ENCODE measurements at regions not wholly inside any gene's neighbourhood (a gene's known extent, or its start where the extent isn't known, plus 50 kb on each side); places are given as distances from the start of the nearest gene placed in this dataset.

- Histone ChIP-seq H3K4ac (replicated peaks; ENCODE audit: insufficient read length, low read depth, low read length) (no peak overlapping the region), H2BK120ac (replicated peaks; ENCODE audit: low read depth, low read length) (no peak overlapping the region), H3K4me3 (ENCODE audit: extremely low read depth in 1 of 4, insufficient read depth in 2 of 4, low read depth in 3 of 4, low read length in 4 of 4) (no peak overlapping the region), H3K9ac (replicated peaks in 1 of 4; ENCODE audit: extremely low read depth in 1 of 4, low read depth in 3 of 4, low read length in 3 of 4) (no peak overlapping the region), H3K79me1 (ENCODE audit: low read depth, low read length) (no peaks in the 10 kb centered on the region), H3K23me2 (ENCODE audit: low read depth, low read length) (no peaks in the 10 kb centered on the region), H3K56ac (replicated peaks; ENCODE audit: insufficient read length, low read depth, low read length) (no peak overlapping the region), H3K4me1 (replicated peaks in 1 of 4; ENCODE audit: control insufficient read depth in 3 of 4, insufficient read depth in 4 of 4, low read length in 3 of 4) (no peaks in the 10 kb centered on the region), H4K20me1 (replicated peaks in 1 of 2; ENCODE audit: control insufficient read depth in 1 of 2, insufficient read depth in 2 of 2, low read length in 2 of 2) (peaks cover 0 to 2% of the 10 kb centered on the region in 2 experiments), H3K14ac (ENCODE audit: insufficient read length) (no peak overlapping the region), H2BK20ac (ENCODE audit: low read length) (no peak overlapping the region), H3K23ac (ENCODE audit: insufficient read length) (no peak overlapping the region), H3K27me3 (replicated peaks in 1 of 4; ENCODE audit: control insufficient read depth in 3 of 4, extremely low read depth in 1 of 4, insufficient read depth in 3 of 4, low read length in 3 of 4) (no peaks in the 10 kb centered on the region), H3K18ac (ENCODE audit: extremely low read depth, low read length) (no peak overlapping the region), H2AFZ (ENCODE audit: low read length) (no peak overlapping the region), H2BK15ac (ENCODE audit: low read length) (no peak overlapping the region), H3K4me2 (ENCODE audit: insufficient read depth in 1 of 2, low read depth in 2 of 2, low read length in 2 of 2) (no peak overlapping the region), H4K91ac (replicated peaks; ENCODE audit: insufficient read length, low read length) (no peak overlapping the region), H2AK5ac (ENCODE audit: low read depth, low read length) (no peak overlapping the region), H3K79me2 (ENCODE audit: control insufficient read depth in 1 of 2, insufficient read depth in 2 of 2, low read length in 2 of 2) (no peaks in the 10 kb centered on the region), H4K5ac (ENCODE audit: insufficient read length, low read depth, low read length) (no peak overlapping the region), H2BK12ac (ENCODE audit: low read depth, low read length) (no peak overlapping the region), H3K9me3 (ENCODE audit: insufficient read depth in 2 of 2, low read depth in 1 of 2, low read length in 1 of 2) (no peaks in the 10 kb centered on the region), H3K27ac (ENCODE audit: low read depth, low read length) (no peak overlapping the region), H4K8ac (ENCODE audit: extremely low read depth, insufficient read depth, low read length) (no peak overlapping the region), H3K36me3 (ENCODE audit: control insufficient read depth in 2 of 4, insufficient read depth in 4 of 4, low read length in 3 of 4) (no peaks in the 10 kb centered on the region), H2BK5ac (ENCODE audit: low read depth, low read length) (no peak overlapping the region)
- DNase-seq (ENCODE audit: low read depth in 1 of 2, low spot score in 2 of 2) (no peak), FAIRE-seq (no peak)
- TF ChIP-seq HDAC2 (IDR thresholded peaks at IDR 0.05; ENCODE audit: borderline replicate concordance in 1 of 2, low read depth in 2 of 2, low read length in 2 of 2): no peak
- TF ChIP-seq POLR2AphosphoS5 (IDR thresholded peaks at IDR 0.05; ENCODE audit: low read depth, low read length): no peak
- no peak for TF ChIP-seq CHD1 (IDR thresholded peaks at IDR 0.05; ENCODE audit: low read depth, low read length)
- no peak for TF ChIP-seq MAX (IDR thresholded peaks at IDR 0.05)
- TF ChIP-seq SIRT6 (IDR thresholded peaks at IDR 0.05; ENCODE audit: low read length): no peak
- no peak for TF ChIP-seq TCF12 (IDR thresholded peaks at IDR 0.05; ENCODE audit: low read depth, low read length)
- TF ChIP-seq ZNF274 (IDR thresholded peaks at IDR 0.05; ENCODE audit: borderline replicate concordance, extremely low read depth, low read length): no peak
- TF ChIP-seq TAF7 (optimal IDR thresholded peaks at IDR 0.05; ENCODE audit: borderline replicate concordance, low read depth, low read length): no peak
- no peak for TF ChIP-seq SRF (IDR thresholded peaks at IDR 0.05; ENCODE audit: low read depth, low read length)
- TF ChIP-seq KDM1A (IDR thresholded peaks at IDR 0.05; ENCODE audit: borderline replicate concordance, low read length): no peak
- TF ChIP-seq CBX5 (IDR thresholded peaks at IDR 0.05; ENCODE audit: low read depth, low read length): no peak
- TF ChIP-seq NANOG (IDR thresholded peaks at IDR 0.05; ENCODE audit: insufficient read depth, low read depth, low read length, poor library complexity, severe bottlenecking): no peak
- no peak for TF ChIP-seq TEAD4 (IDR thresholded peaks at IDR 0.05; ENCODE audit: low read depth, low read length)
- no peak for TF ChIP-seq JUN (IDR thresholded peaks at IDR 0.05; ENCODE audit: low read depth, low read length)
- TF ChIP-seq RNF2 (IDR thresholded peaks at IDR 0.05; ENCODE audit: borderline replicate concordance, low read depth, low read length, missing control alignments, poor library complexity, severe bottlenecking): no peak
- POLR2A ChIA-PET (ENCODE audit: partially characterized antibody): no interaction called here
- CTCF ChIA-PET (ENCODE audit: partially characterized antibody): interaction anchor here (0.9 to 1.4 kb wide), 2 partner anchors 8 to 9 kb away, joined by 3 read pairs; no protein-coding TSS in a partner anchor
- 100% methylated on average over 1 of the region's 1 CpG; no CpG with 5 or more reads in 1 of the 2 experiments for WGBS, 2 experiments (ENCODE audit: extremely low coverage in 1 of 2, insufficient coverage in 1 of 2, insufficient read length in 1 of 2, insufficient replicate concordance in 2 of 2, low coverage in 1 of 2, low lambda C conversion rate in 2 of 2, missing lambda C conversion rate in 1 of 2)
Observed at GRCh38 chr15:39134282-39134681, 446.6 kb upstream of the THBS1 start.
